Panc1 (cell line): ENCODE measurements at regions not wholly inside any gene's neighbourhood (a gene's known extent, or its start where the extent isn't known, plus 50 kb on each side); places are given as distances from the start of the nearest gene placed in this dataset.

Source experiments
- POLR2AphosphoS5 ChIP-seq: IDR thresholded peaks from 2 replicates; pipeline ENCODE4 v1.6.1; 2012; ENCODE audit warnings: mild to moderate bottlenecking, low read depth, low read length, moderate library complexity
- SIN3A ChIP-seq: IDR thresholded peaks from 2 replicates; pipeline ENCODE4 v1.6.1; 2012; ENCODE audit warnings: low read depth, mild to moderate bottlenecking, low read length, moderate library complexity, borderline replicate concordance; ENCODE audit not compliant: insufficient read depth
- TCF7L2 ChIP-seq: IDR thresholded peaks from 2 replicates; pipeline ENCODE4 v1.6.1; 2011; ENCODE audit warnings: mild to moderate bottlenecking, low read depth, low read length, inconsistent platforms
- TF ChIP-seq, protein P1 (sequence below): fragments of 450-650 bp; IDR thresholded peaks from 2 replicates; pipeline ENCODE4 v1.5.1; 2017; ENCODE audit warnings: mild to moderate bottlenecking

DNA sequence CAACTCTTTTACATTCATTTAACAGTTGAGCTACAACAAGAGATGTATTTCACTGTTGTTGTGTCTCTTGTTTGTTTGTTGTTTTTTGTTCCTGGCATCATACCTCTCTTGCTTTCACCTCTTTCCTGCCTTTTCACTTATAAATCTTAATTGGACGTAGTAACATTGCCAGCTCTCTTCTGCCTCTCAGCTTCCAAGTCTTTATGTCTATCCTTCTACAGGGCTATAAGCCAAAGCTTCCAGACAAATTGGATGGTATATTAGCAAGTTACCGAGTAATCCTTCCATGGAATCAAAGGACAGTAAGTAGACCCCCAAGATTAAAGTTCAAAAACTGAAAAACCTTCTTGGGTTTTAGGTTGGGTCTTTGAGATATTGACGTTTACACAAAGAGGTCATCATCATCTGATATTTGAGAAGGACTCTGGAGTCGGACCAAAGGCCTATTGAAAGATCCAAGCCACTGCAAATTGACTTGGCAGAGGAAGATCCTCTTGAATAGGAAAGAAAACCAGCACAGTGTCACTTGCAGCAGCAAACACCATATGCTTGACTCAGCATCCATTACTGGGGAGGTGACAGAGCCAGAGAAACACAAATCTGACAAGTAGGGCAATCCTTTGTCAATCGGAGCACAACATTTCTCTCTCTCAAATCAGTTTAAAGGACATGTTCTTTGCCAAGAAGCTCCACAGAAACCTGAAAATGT lies 648.5 kb upstream of the NR2F2 start:
- TF ChIP-seq, protein P1, sequence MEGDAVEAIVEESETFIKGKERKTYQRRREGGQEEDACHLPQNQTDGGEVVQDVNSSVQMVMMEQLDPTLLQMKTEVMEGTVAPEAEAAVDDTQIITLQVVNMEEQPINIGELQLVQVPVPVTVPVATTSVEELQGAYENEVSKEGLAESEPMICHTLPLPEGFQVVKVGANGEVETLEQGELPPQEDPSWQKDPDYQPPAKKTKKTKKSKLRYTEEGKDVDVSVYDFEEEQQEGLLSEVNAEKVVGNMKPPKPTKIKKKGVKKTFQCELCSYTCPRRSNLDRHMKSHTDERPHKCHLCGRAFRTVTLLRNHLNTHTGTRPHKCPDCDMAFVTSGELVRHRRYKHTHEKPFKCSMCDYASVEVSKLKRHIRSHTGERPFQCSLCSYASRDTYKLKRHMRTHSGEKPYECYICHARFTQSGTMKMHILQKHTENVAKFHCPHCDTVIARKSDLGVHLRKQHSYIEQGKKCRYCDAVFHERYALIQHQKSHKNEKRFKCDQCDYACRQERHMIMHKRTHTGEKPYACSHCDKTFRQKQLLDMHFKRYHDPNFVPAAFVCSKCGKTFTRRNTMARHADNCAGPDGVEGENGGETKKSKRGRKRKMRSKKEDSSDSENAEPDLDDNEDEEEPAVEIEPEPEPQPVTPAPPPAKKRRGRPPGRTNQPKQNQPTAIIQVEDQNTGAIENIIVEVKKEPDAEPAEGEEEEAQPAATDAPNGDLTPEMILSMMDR: no peak
- TF ChIP-seq TCF7L2 (no peak), SIN3A (no peak), POLR2AphosphoS5 (no peak)
